Renal cortical epithelial cell (primary cell): ENCODE measurements at regions not wholly inside any gene's neighbourhood (a gene's known extent, or its start where the extent isn't known, plus 50 kb on each side); places are given as distances from the start of the nearest gene placed in this dataset.

Experiments used
- DNase-seq: peaks from one replicate; pipeline ENCODE4 v3.0.0-alpha.2; 2011; ENCODE audit warnings: low read depth

DNA sequence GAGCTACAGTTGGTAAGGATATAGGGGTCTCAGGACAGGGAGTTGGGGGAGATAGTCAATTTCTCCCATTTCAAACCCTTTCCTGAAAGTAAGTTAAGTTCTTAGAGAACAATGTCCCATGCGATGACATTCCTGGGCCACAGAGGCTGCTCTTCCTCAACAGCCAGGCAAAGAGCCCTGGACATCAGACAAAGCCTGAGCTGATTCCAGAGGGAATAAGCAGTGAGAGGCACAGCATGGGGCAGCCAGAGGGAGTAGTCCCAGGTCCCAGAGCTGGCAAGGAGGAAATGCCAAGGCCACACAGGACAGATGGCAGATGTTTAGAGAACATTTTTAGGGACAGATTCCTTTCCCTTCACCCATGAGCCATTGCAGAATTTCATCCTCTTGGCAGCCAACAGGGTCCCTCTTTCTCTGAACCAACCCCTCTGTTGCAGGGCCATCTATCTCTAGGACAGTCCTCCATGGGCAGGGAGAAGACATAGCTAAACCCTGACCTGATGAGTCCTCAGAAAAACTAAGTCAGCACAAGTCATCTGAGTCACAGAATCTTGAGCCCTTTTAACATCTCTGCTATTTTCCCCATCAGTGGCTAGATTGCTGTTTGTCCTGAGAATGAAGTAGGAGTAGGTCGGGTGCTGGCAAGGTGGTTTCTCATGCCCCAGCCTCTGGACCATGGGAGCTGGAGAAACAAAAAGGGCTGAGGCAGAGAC lies 60.3 kb upstream of the CALM2 start:
- no peak for DNase-seq

DNA sequence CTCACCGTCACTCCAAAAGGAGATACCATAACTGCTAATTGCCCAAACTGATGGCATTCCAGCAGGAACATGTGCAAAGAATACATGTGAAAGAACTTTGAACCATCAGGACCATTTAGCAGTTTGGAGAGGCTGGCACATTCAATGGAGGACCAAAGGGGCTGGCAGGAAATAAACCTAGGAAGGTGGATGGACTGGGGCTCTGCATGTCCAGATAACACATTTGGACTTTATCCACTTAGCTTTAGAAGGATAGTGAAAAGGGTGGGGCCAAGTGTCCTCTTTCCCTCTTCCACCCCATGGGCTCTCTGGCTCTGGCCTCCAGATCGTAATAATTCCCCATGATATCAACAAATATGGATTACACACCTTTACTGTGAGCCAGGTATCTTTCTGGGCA lies 58.8 kb upstream of the CALM2 start:
- DNase-seq: no peak

DNA sequence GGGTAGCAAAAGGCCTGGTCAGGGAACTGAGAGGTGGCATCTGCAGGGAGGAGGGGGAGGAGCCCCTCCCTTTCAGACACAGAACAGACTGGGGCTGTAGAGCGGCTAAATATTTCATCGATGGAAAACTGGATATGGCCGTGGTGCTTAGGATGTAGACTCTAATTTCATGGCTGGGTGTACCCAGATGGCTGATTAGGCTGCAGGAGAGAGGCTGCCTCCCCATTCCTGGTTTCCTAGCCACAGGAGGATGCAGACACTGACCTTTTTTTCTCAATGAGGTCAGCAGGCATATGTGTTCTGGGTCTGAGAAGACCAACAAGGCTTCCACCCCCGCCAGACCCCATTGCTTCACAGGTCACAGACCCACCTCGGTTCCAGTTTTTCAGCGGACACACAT lies 58.1 kb upstream of the CALM2 start:
- no peak for DNase-seq

GRCh38 chr2:47232738-47233415 lies 56.6 kb upstream of the CALM2 start:
- no peak for DNase-seq

DNA sequence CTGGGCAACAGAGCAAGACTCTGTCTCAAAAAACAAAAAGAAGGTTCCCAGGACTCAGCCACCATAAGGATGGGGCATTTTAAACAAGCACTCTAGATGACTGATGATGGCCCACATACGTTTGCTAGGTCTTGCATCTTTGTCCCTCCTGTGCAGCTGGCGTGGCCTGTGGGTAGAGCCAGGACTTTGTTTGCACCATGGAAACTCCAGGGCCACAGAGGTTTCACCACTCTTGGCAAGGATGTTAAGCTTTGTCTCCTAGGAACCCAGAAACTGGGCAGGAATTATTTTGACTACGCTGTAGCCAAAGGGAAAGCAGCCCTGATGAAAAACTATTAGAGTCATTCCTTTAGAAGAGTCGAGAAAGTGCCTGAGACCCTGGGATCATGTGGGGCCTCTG lies 54.1 kb upstream of the CALM2 start:
- peak; percentile 51 for DNase-seq

DNA sequence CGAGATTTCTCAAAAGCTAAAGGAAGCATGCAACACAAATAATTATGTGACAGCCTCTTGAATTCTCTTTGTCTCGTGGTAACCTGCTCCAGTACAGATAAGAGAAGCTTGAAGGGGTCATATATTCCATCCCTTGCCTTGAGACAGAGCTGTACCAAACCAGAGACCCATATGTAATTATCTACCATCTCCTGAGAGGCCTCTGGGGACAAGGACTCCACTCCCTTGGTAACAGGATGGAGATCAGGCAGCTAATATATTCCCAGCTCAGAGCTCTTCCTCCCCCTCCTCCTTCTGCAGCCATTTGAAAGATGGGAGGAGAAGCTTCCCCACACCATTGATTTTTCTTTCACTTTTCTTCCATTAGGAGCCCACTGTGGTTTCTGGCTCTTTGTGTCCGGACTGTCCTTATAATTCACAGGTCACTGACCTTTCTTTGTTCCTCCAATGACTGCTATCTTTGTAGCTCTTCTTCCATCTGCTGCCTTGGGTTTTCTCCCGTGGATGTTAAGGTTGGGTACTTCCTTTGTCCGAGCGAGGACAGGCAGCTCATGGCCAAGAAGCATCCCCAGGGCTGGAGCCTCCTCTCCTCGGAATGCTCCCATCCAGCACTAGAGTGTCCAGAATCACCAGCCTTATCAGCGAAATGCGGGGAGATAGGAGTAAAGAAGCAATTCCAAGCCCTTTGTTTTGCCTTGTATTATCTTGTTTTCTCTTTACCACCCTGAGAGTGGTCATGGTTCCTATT lies 51.4 kb upstream of the CALM2 start:
- no peak for DNase-seq

DNA sequence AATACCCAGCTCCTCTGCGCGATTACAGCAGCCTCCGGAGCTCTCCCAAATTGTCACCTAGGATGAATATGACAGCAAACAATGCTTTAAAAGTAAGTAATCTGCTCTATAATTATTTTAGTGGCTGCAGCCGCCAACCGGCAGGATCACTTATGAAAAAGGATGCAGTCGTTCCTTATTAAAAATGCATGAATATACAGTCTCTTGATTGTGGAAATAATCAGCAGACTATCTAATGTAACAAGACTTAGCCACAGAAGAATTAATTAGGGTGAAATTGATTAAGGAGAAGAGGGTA lies 50.6 kb upstream of the CALM2 start:
- no peak for DNase-seq

- DNase-seq: peak; percentile 48
Observed at GRCh38 chr2:47226132-47226922, 50.0 kb upstream of the CALM2 start.
